Neural cell (in vitro differentiated cells): ENCODE measurements at regions not wholly inside any gene's neighbourhood (a gene's known extent, or its start where the extent isn't known, plus 50 kb on each side); places are given as distances from the start of the nearest gene placed in this dataset.

Experiments
- EZH2 ChIP-seq: fragments of 200-600, 300-800 bp; shearing (Covaris generic), sonication (generic); IDR thresholded peaks from 2 replicates; pipeline ENCODE4 v1.6.1; 2014; ENCODE audit warnings: antibody characterized with exemption, low read length, borderline replicate concordance, mild to moderate bottlenecking; ENCODE audit not compliant: insufficient read depth, poor library complexity, severe bottlenecking
- RAD21 ChIP-seq: fragments of 450-650 bp; conservative IDR thresholded peaks from 2 replicates; pipeline ENCODE4 v1.6.1; 2014; ENCODE audit warnings: antibody characterized with exemption, mild to moderate bottlenecking, moderate library complexity
- REST ChIP-seq: IDR thresholded peaks from 2 replicates; pipeline ENCODE4 v1.6.1; 2012; ENCODE audit warnings: borderline replicate concordance
- SMC3 ChIP-seq: fragments of 450-650 bp; conservative IDR thresholded peaks from 2 replicates; pipeline ENCODE4 v1.6.1; 2014; ENCODE audit warnings: antibody characterized with exemption, mild to moderate bottlenecking, moderate library complexity; ENCODE audit not compliant: poor library complexity

- TF ChIP-seq REST (no peak), RAD21 (no peak), EZH2 (no peak), SMC3 (no peak)
Observed at GRCh38 chr3:31241533-31241932, 291.2 kb upstream of the STT3B start.
